ENCODE measurements at regions not wholly inside any gene's neighbourhood (a gene's known extent, or its start where the extent isn't known, plus 50 kb on each side); places are given as distances from the start of the nearest gene placed in this dataset.
A peak's percentile ranks its signal among the peaks of the same experiment; 100 is the strongest.
"Not testable (repeated sequence)": the region's sequence is repeated elsewhere in the genome, so short reads cannot be mapped to it uniquely, and the experiment has no call there.

DNA sequence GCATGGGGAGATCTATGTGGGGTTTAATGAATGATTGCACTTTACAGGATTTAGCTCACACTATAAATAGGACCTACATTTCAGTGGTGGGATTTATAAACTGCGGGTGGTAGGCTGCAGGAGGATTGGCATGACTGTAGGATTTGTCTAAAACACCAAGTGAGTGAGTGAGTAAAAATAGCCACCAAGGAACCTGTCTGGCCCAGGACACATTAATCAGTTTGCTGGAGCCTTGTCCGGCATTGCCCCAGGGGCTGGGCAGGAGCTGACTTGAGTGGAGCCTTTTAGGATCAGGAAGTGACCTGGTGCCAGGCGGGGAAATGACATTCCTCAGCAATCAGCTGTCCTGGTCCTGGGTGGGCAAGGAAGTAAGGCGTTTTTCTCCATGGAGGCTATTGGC is 193.9 kb upstream of the ADRA1D start:
- no peak for DNase-seq (ENCODE audit: low read depth in 4 of 4, low spot score in 3 of 4)

DNA sequence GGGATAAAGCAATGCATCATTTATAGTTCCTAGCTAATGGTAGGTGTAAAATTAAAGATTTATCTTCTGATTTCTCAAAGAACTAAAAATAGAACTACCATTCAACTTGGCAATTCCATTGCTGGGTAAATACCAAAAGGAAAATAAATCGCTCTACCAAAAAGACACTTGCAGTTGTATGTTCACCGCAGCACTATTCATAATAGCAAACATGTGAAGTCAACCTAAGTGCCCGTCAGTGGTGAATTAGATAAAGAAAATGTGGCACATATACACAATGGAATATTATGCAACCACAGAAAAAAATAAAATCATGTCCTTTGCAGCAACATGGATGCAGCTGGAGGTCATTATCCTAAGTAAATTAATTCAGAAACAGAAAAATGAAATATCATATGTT is 192.8 kb upstream of the ADRA1D start:
- no peak for DNase-seq (ENCODE audit: low read depth in 4 of 4, low spot score in 3 of 4)

DNA sequence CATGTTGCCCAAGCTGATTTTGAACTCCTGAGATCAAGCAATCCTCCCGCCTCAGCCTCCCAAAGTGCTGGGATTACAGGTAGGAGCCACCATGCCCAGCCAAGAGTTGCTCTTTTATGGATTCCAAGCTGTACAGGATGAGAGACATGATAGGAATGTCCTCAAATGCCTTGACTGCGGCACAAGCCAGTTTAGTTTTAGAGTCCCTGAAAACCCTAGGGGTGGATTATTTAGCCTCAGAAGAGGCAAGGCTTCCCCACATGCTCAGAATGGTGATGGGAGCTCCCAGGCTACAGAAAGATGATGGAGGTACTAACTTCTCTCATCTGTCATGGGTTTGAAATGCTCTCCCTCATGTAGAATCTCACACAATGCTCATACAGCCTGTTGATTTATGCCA is 192.1 kb upstream of the ADRA1D start:
- no peak for DNase-seq (ENCODE audit: low read depth in 4 of 4, low spot score in 3 of 4)

DNA sequence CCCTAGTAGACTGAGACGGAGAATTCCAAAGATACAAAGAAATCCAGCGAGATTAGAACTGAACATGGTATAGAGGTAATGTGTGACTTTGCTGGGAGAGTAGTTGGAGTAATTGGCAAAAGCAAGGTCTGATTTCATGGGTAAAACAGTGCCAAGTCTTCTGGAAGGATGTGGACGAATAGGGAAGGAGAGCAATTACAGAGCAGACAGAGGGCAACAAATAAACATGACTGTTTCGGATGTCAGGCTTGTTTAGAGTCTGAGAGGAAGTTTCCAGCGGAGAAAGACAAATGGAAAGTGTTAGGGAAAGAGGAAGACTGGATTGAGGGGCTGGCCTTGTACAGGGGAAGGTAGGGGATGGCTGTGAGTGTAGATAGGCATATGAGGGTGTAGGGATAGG is 190.4 kb upstream of the ADRA1D start:
- DNase-seq (ENCODE audit: low read depth in 4 of 4, low spot score in 3 of 4), result no peak

DNA sequence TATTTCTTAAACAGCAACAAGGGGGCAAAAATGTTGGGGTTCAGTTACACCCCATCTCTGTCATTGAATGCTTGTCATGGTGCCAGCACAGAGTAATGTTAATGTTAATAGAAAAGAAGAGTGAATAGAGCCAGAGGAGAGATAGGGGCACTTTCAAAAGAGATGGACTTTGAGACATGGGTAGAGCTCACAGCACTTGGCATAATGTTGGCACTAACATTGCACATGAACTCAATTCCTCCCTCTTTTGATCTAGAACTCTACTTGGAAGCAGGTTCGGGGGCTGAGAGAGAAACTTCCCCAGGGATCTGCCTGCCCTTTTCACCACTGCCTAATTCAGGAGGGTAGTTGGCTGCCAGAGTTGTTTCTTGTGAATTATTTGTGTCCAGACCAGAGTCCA is 188.0 kb upstream of the ADRA1D start:
- DNase-seq (ENCODE audit: low read depth in 4 of 4, low spot score in 3 of 4), result no peak

DNA sequence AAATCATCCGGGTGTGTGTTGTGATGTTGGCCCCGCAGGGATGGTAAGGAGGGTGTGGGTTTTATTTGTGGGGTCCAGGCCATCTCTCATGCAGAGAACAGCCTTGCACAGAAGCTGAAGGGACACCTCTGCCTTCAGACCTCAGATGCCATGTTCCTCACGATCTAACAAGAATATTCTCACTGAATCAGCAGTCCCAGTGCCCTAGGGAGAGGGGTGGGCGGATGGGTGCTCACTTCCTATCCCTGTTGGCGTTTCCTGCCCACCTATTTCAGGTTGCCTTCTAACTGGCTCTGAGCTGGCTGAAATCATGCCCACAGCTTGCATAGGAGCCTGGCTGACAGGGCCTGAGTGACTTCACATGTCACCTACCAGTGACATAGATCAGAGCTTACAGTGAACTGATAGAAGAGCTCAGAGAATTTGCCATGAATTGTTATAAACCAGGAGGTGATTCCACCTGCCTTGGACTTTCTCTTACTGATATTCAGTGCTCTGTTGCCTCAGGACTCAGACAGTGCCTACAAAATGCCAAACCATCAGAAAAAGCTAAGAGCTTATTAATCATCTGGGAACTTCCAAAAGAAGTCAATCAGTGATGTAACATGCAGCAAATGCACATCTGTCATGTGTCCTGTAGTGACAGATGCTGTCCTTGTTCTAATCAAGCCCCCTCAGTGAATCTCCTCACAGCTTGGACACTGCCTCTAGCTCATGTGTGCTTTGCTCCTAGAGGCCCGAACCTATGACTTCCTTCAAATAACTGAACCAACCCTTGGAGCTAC is 186.8 kb upstream of the ADRA1D start:
- no peak for DNase-seq (ENCODE audit: low read depth in 4 of 4, low spot score in 3 of 4)

DNA sequence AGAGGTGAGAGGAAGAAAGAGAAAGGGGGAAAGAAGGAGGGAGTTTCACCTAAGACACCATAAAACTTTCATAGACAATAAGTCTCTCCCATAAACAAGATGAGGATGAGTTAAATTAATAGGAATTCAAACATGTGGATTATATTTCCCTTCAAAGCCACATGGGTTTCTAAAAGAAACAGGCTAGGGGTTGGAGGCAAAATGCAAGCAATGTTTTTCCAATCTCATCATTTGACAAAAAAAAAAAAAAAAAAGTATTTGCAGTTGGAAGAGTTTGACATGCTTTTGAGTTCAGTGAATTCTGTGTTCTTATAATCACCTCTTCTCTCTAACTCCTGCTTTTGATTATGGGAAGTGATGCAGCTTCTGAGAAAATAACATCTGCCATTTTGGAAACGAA is 186.1 kb upstream of the ADRA1D start:
- DNase-seq (ENCODE audit: low read depth in 4 of 4, low spot score in 3 of 4), result no peak

DNA sequence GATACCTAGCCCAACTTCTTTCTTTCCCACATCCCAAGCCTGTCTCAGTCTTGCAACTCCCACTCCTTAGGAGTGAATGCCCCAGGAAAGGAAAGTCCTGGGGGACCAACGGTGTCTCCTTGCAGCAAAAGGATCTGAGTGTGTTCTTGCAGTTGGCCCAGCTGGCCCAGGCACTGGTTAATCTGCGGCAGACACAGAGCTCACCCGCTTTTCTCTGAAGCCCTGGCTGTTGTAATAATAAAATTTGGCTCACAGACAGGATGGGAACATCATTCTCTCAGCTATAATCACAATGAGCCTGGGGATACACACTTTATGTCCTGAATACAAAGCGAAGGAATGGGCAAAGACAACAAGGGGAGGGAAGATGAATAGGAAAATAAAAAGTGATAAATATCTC is 185.6 kb upstream of the ADRA1D start:
- DNase-seq (ENCODE audit: low read depth in 4 of 4, low spot score in 3 of 4), result no peak

DNA sequence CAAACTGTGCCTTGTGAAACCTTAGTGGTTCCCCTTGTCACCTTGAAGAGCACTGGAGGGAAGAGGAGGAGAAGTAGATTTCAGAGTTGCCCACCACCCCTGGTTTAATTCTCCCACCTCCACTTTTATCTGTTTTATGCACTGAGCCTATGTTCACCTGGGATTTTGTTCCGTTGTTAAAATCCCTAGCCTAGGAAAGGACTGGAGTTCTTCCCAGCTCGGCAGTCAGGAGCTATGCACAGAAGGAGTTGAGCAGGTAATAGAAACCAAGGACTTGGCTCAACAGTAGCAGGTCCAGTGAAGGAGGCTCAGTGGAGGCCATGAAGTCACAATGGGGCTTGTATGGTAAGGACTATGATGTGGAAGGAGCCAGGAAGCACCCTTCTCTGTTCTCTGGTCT is 182.4 kb upstream of the ADRA1D start:
- no peak for DNase-seq (ENCODE audit: low read depth in 4 of 4, low spot score in 3 of 4)

DNA sequence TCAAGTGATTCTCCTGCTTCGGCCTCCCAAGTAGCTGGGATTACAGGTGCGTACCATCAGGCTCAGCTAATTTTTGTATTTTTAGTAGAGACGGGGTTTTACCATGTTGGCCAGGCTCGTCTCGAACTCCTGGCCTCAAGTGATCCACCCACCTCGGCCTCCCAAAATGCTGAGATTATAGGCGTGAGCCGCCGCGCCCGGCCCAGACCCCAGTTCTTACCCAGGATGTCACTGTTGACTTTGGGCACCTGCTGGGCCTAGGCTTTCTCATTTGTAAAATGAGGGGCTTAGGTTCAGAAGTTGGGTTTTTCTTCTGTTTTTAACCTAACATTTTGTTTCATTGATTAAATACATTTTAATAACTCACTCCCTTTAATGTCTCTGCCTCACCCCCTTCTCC is 181.7 kb upstream of the ADRA1D start:
- DNase-seq (ENCODE audit: low read depth in 4 of 4, low spot score in 3 of 4), result not testable (repeated sequence)

DNA sequence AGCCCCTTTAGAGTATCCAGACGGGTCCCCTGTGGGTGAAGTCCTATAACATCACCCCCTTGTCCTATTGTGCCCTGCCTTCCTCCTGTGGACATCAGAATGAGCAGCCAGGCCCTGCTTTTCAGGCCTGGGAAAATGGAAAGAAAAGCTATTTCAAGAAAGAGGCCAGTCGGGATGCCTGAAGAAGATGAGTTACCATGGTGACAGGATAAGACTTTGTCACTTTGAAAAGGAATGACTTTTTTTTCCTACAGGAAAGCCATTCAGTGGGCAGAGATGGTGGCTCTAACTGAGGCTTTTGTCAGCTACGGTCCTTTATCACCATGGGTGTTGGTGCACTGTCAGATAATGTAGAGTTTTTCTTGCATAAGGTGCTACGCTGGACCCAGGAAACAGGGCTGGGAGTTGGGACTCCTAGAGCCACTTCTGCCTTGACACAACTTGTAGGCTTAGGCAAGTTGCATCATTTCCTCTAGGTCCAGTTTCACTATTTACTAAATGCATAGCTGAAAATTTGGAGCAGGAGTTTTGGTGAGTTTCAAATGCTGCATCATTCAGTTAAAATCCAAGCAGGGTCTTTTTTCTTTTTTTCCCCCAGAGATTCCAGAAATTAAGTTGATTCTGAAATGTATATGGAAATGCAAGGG is 179.0 kb upstream of the ADRA1D start:
- no peak for DNase-seq (ENCODE audit: low read depth in 4 of 4, low spot score in 3 of 4)

DNA sequence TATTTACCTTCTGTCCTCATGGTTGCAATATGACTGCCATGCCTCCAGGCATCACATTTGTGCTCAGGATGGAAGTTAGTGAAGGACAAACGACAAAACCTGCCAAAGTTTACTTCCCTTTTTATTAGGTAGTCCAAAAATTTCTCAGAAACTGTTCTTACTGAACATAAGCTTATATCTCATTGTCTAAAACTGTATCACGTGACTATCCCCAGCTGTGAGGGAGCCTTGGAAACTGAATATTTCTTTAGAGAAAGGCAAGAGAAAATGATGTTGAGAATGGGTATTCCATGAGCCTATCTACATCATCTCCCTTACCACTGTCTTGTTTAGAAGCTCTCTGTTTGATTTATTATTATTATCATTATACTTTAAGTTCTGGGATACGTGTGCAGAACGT is 169.1 kb upstream of the ADRA1D start:
- no peak for DNase-seq (ENCODE audit: low read depth in 4 of 4, low spot score in 3 of 4)

DNA sequence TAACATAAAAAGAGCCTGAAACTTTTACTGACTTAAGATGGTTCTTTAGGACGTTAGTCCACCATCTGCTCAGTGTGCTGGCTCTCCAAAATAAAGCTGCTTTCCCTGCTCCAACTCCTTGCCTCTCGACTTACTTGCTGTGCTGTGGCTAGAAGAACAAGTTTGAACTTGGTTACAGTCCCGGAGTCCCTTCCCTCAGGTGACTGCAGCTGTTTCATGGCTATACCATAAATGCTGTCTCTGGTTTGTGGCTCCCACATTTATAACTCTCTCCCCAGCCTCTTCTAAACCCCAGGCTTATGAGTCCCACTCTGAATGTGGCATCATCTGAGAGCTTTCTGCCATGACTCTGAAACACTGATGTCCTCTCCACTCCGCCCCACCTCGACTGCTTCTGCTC is 166.2 kb upstream of the ADRA1D start:
- no peak for DNase-seq (ENCODE audit: low read depth in 4 of 4, low spot score in 3 of 4)

DNA sequence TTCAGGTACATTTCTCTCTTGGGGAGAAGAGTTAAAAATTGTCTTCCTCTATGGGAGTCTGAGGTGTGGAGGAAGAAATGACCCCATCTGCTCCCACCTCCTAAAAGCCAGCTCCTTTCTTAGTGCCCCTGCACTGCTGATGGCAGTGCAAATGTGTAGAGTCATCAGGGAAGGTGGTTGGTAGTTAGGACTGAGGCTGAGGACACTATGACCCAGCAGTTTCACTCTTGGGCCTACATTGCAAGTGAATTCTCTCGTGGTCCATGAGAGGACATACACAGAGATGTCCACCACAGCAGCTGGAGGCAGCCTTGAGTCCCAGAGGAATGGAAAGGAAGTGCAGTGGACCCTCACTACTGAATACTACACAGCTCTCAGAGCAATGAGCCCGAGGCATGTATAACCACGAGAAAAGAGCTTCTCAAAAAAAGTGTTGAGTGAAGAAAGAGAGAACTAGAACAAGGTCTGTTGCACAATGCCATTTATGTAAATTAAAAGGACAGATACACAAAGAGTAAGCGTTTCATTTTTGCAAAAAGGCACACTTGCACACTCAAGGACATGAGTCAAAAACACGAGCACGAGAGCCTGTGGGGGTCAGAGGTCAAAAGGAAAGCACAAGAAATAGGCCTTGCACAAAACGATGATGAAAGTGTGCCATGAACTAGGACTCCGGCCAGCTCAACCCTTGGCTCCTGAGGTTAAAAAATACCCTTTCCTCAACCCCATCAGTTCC is 164.4 kb upstream of the ADRA1D start:
- DNase-seq (ENCODE audit: low read depth in 4 of 4, low spot score in 3 of 4), result no peak

DNA sequence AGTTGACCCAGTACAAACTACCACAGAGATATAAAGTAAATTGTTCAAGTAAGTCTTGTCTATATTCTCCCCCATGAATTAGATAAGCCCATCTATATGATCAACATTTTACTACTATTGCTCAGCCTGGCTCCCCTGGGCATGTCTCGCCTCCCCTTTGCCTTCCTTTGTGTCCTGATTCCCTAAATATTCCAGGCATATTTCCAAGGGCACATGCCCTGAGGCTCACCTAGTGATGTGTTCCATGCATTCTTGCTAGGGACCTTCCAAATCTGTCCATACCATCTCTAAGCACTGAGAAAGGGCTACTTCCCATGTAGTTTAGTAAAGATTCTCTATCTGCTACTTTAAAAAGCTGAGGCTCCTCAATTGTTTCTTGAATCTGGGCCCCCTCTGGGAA is 163.1 kb upstream of the ADRA1D start:
- no peak for DNase-seq (ENCODE audit: low read depth in 4 of 4, low spot score in 3 of 4)

DNA sequence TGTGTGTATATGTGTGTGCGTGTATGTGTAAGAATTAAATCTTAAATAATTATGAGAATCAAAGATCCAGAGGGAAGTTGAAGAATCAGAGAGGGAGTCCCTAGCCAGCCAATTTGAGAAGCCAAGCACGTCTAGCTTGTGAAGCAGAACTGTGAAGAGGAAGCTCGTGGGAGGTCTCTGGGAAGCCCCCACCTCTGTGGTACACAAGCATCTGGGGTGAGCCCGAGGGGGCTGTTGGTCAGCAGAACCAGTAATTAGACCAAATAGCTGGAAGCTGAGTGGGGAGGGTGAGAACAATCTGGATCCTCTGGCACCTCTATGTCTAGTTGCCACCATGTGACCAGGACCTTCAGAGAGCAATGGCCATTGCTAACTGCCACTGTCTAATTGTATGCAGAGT is 162.7 kb upstream of the ADRA1D start:
- no peak for DNase-seq (ENCODE audit: low read depth in 4 of 4, low spot score in 3 of 4)

DNA sequence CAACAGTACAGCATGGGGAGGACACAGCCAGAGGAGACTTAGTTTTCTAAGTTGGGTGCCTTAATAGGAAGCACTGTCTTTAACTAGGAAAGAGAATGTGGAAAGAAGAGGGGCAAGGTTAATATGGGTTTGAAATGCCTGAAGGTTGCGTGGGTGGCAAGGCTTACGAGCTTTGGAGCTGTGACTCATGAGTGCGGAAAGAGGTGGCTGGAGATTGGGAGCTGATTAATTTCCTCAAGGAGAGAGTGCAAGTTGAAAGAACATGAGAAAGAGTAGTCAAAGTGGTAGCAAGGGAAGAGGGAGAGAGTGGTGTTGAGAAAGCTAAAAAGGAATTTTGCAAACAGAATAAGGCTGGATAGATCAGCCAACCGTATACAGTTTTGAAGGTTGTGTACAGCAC is 157.5 kb upstream of the ADRA1D start:
- DNase-seq (ENCODE audit: low read depth in 4 of 4, low spot score in 3 of 4), result no peak

DNA sequence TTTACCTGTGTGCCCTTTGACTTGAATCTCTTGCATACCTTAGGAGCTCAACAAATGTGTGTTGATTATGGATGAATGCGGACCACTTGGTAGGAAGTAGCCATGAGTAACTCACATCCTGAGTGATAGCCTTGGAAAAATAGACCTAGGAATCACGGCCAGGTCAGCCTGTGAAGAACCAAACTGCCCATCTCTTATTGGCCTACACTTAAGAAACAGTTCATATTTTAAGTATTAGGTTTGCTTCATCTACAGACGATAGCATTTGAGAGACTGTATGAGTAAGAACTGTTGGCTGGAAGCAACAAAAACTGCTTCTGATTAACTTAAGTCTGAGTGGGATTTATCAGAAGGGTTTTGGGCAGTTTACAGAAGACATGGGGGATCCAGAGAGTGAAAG is 152.5 kb upstream of the ADRA1D start:
- no peak for DNase-seq (ENCODE audit: low read depth in 4 of 4, low spot score in 3 of 4)

DNA sequence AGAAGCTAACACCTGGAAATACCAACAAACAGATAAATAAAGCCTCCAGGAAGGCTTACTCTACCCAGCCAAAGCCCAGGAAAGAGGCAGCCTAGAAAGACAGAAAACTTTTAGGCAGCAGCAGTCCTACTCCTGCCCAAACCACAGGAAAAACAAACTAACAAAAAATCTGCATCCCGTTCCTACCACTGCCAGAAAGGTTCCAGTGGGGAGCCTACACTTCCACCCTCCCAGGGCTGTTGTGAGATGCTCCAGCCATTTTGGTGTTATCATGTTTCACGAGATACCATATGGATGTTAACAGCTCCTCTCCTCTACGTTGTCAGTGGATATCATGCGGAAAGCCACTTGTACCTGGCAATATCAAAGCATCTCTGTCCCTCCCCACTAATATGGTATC is 135.9 kb upstream of the ADRA1D start:
- DNase-seq (ENCODE audit: low read depth in 4 of 4, low spot score in 3 of 4), result no peak

DNA sequence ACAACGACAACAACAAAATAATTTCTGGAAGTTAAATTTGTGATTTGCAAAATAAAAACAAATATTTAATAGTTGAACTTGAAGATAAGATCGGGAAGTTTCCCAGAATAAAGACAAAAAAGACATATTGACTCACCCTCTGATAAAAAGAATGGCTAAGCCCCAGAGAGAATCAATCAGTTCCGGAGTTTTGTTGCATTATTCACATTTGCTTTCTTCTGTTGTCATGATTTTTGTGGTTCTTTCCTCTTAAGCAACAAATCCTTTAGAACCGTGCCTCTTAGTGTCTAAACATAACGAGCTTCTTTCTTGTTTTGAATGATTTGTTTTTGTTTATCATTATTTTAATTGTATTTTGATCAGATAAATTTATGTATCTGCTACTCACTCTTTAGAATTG is 134.9 kb upstream of the ADRA1D start:
- DNase-seq (ENCODE audit: low read depth in 4 of 4, low spot score in 3 of 4), result no peak

DNA sequence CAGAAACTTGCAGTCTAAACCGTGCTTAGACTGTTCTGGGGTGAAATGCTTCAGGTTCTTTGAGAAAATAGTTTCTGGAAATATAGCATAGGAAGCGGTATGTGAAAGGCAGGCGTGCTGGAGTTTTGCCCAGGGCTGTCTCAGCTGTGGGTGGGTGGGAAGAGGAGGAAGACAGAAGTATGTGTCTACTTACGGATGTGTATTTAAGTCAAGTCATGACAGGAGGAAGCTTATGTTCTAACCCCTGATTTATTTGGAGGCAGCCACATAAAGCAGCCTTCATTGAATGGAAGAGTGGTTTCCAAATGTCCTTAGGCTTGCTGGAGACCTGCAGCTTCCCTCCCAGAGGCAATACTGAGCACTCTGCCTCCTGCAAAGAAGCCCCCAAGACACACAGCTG is 126.8 kb upstream of the ADRA1D start:
- peak; percentile 12 to 18 (median 14) for DNase-seq (ENCODE audit: low read depth in 4 of 4, low spot score in 3 of 4)

DNA sequence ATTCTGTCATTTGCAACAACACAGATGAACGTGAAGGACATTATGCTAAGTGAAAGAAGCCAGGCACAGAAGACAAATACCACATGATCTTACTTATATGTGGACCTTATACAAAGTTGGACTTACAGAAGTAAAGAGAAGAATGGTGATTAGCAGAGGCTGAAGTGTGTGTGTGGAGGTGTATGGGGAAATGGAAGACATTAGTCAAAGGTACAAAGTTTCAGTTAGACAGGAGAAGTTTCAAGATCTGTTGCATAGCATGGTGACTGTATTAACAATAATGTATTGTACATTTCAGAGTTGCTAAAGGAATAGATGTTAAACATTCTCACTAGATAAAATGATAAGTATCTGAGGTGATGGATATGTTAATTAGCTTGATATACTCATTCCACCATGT is 124.4 kb upstream of the ADRA1D start:
- no peak for DNase-seq (ENCODE audit: low read depth in 4 of 4, low spot score in 3 of 4)
